ENCODE measurements at regions not wholly inside any gene's neighbourhood (a gene's known extent, or its start where the extent isn't known, plus 50 kb on each side); places are given as distances from the start of the nearest gene placed in this dataset.

DNA sequence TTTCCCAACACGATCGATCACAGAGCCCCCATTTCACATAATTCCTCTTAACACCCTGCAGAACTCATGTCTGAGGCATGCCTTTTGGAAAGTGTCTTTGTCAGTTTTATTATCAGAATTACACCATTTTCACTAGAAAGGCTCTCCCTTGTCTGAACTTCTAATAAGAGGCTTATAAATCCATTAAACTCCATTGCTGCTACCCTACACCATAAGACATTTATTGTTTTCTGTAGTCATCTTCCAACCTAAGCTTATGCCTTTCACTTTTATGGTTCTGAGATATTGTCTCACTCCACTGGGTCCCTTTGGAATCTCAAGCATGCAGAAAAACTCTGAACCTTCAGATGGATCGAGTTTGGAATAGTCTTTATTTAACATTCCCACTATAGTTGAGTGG lies 50.2 kb upstream of the TPM1 start:
- TF ChIP-seq, protein P1, sequence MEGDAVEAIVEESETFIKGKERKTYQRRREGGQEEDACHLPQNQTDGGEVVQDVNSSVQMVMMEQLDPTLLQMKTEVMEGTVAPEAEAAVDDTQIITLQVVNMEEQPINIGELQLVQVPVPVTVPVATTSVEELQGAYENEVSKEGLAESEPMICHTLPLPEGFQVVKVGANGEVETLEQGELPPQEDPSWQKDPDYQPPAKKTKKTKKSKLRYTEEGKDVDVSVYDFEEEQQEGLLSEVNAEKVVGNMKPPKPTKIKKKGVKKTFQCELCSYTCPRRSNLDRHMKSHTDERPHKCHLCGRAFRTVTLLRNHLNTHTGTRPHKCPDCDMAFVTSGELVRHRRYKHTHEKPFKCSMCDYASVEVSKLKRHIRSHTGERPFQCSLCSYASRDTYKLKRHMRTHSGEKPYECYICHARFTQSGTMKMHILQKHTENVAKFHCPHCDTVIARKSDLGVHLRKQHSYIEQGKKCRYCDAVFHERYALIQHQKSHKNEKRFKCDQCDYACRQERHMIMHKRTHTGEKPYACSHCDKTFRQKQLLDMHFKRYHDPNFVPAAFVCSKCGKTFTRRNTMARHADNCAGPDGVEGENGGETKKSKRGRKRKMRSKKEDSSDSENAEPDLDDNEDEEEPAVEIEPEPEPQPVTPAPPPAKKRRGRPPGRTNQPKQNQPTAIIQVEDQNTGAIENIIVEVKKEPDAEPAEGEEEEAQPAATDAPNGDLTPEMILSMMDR (optimal IDR thresholded peaks at IDR 0.05 in 1 of 3, IDR thresholded peaks at IDR 0.05 in 1 of 3, conservative IDR thresholded peaks at IDR 0.05 in 1 of 3; ENCODE audit: extremely low read depth in 1 of 3, insufficient read depth in 2 of 3, low read length in 3 of 3) = no peak
- TF ChIP-seq EZH2 (IDR thresholded peaks at IDR 0.05; ENCODE audit: low read length) = no peak

Data from keratinocyte (primary cell).